HEK293 (cell line): ENCODE measurements at regions not wholly inside any gene's neighbourhood (a gene's known extent, or its start where the extent isn't known, plus 50 kb on each side); places are given as distances from the start of the nearest gene placed in this dataset.

ENCODE experiments used
- CTCF ChIP-seq: fragments of 450-650 bp; formaldehyde crosslinking; IDR thresholded peaks from 2 replicates; pipeline ENCODE4 v1.5.1; 2016; ENCODE audit warnings: missing biosample characterization, missing genetic modification characterization
- ZEB2 ChIP-seq: fragments of 450-650 bp; formaldehyde crosslinking; IDR thresholded peaks from 2 replicates; pipeline ENCODE4 v1.5.1; 2016; ENCODE audit warnings: missing biosample characterization, missing genetic modification characterization

GRCh38 chr14:21880918-21881317 lies 207.3 kb upstream of the OR4E1 start:
- TF ChIP-seq ZEB2 (tag by site-specific recombination) = no peak
- TF ChIP-seq CTCF (tag by site-specific recombination) = no peak
